Cardiac muscle cell (in vitro differentiated cells and primary cell): ENCODE measurements at regions not wholly inside any gene's neighbourhood (a gene's known extent, or its start where the extent isn't known, plus 50 kb on each side); places are given as distances from the start of the nearest gene placed in this dataset.

Experiments used
- DNase-seq, 2 donors: peaks; one replicate each; pipeline versions ENCODE4 v3.0.0 to v3.0.0-alpha.2; 2010 to 2017; ENCODE audit warnings: low read depth in 1 of 2, low spot score in 1 of 2
- H3K27ac ChIP-seq: fragments of 200-600 bp; sonication (generic); 2 replicates; pipeline ENCODE4 v1.5.1; 2016
- H3K27me3 ChIP-seq: fragments of 200-600 bp; sonication (generic); 2 replicates; pipeline ENCODE4 v1.6.0; 2016; ENCODE audit warnings: control low read depth
- H3K36me3 ChIP-seq: fragments of 200-600 bp; sonication (generic); 2 replicates; pipeline ENCODE4 v1.5.1; 2016; ENCODE audit warnings: control low read depth
- H3K4me1 ChIP-seq: fragments of 200-600 bp; sonication (generic); 2 replicates; pipeline ENCODE4 v1.8.1; 2017; ENCODE audit warnings: low read depth, mild to moderate bottlenecking, mixed run types
- H3K4me3 ChIP-seq: fragments of 200-600 bp; sonication (generic); 2 replicates; pipeline ENCODE4 v1.5.1; 2016; ENCODE audit warnings: mild to moderate bottlenecking
- H3K9me3 ChIP-seq: fragments of 200-600 bp; sonication (generic); 2 replicates; pipeline ENCODE4 v1.5.1; 2017; ENCODE audit warnings: low read depth, mild to moderate bottlenecking, control low read depth
- TF ChIP-seq, protein P1 (sequence below): IDR thresholded peaks from 2 replicates; pipeline ENCODE4 v1.5.1; 2012; ENCODE audit warnings: low read depth, mild to moderate bottlenecking, low read length

DNA sequence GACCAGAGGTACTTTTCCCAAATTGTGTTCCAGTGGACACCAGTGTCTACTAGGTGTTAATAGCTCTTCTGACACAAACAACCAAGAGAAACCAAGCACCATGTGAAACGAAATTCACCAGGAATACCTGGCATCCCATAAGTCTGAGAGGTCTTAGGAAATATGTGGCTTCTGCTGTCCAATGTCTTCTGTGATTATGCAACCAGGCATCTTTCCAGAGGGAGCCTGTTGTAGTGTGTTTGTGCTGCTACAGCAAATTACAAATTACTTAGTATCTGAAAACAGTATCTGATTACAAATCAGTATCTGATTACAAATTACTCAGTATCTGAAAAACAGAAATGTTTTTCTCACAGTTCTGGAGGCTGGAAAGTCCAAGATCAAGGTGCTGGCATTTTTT lies 133.6 kb upstream of the NPVF start:
- H3K9me3 ChIP-seq: no peaks in the 10 kb centered on the region
- no peak overlapping the region for H3K27ac ChIP-seq

DNA sequence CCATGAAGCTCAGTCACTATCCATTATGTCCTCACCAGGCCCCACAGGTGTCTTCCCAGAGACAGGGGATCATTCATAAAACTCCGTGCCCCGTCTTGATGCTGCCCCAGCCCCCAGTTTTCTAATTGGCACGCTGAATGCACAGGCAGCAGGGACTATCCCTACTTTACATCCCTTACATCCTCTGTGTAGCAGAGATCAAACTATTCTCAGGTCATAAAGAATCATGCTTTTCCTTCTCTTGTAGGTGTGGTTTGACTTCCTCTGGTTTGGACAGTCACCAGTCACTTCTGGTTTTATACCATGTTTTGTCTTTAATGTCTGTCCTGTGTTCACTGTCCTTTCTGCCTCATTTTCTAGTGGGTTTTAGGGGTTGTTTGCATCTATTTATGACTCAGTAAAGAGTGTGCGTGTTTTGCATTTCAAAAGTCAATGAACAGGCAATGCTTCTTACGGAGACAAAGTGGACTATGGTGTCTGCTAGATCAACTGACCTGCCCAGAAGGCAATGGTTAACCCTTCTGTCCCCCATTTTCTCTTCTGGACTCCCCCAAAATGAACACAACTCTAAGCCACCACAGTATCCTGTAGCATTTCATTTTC lies 140.4 kb upstream of the NPVF start:
- Histone ChIP-seq H3K9me3 (no peaks in the 10 kb centered on the region), H3K4me1 (no peaks in the 10 kb centered on the region), H3K36me3 (no peaks in the 10 kb centered on the region), H3K27me3 (no peaks in the 10 kb centered on the region), H3K4me3 (no peak overlapping the region), H3K27ac (no peak overlapping the region)
- no peak for DNase-seq
- TF ChIP-seq, protein P1, sequence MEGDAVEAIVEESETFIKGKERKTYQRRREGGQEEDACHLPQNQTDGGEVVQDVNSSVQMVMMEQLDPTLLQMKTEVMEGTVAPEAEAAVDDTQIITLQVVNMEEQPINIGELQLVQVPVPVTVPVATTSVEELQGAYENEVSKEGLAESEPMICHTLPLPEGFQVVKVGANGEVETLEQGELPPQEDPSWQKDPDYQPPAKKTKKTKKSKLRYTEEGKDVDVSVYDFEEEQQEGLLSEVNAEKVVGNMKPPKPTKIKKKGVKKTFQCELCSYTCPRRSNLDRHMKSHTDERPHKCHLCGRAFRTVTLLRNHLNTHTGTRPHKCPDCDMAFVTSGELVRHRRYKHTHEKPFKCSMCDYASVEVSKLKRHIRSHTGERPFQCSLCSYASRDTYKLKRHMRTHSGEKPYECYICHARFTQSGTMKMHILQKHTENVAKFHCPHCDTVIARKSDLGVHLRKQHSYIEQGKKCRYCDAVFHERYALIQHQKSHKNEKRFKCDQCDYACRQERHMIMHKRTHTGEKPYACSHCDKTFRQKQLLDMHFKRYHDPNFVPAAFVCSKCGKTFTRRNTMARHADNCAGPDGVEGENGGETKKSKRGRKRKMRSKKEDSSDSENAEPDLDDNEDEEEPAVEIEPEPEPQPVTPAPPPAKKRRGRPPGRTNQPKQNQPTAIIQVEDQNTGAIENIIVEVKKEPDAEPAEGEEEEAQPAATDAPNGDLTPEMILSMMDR: no peak

More for the DNA sequence above, 133.6 kb upstream of the NPVF start:
- Histone ChIP-seq H3K36me3 (no peaks in the 10 kb centered on the region), H3K4me1 (no peaks in the 10 kb centered on the region), H3K27me3 (no peaks in the 10 kb centered on the region), H3K4me3 (no peak overlapping the region)
- TF ChIP-seq, protein P1: no peak
- DNase-seq: peak in 1 of 2 donors; percentile 21

DNA sequence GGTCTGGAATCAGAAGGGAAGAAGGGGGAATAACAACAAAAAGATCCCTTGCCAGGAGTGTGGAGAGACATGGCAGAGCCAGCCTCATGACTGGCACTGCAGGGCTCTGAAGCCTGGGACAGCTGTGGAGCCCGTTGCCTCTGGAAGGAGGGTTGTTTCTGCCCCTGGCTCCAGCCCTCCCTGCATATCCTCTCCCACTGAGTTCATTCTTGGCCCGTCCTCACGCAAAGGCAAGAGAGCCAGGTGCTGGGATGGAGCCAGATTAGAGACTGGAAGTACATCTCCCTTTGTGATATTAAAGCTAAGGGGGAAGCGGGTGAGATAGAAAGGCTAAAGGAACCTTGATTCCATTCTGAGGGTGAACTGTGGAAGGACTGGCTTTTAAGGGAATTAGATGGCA lies 141.5 kb upstream of the NPVF start:
- no peaks in the 10 kb centered on the region for H3K9me3 ChIP-seq
- no peaks in the 10 kb centered on the region for H3K27me3 ChIP-seq
- no peak overlapping the region for H3K27ac ChIP-seq
- H3K4me1 ChIP-seq: no peaks in the 10 kb centered on the region
- TF ChIP-seq, protein P1: no peak
- DNase-seq: no peak
- no peak overlapping the region for H3K4me3 ChIP-seq
- no peaks in the 10 kb centered on the region for H3K36me3 ChIP-seq

DNA sequence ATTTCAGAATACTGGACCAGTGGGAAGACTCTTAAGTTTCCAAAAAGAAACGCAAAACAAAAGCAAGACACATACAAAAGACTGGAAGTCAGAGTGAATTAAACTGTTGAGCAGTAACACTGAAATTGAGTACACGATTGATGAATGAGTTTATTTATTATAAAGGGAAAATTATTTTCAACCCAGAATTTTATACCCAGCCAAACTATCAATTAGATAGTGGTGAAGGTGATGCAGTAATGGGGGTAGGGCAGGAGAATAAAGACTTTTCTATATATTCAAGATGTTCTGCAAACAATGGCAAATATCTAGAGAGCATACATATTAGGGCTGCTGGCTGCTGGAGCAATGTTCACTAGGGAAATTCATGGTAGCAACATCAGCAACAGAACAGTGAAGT lies 143.7 kb upstream of the NPVF start:
- TF ChIP-seq, protein P1: no peak
- DNase-seq: no peak
- no peaks in the 10 kb centered on the region for H3K27me3 ChIP-seq

DNA sequence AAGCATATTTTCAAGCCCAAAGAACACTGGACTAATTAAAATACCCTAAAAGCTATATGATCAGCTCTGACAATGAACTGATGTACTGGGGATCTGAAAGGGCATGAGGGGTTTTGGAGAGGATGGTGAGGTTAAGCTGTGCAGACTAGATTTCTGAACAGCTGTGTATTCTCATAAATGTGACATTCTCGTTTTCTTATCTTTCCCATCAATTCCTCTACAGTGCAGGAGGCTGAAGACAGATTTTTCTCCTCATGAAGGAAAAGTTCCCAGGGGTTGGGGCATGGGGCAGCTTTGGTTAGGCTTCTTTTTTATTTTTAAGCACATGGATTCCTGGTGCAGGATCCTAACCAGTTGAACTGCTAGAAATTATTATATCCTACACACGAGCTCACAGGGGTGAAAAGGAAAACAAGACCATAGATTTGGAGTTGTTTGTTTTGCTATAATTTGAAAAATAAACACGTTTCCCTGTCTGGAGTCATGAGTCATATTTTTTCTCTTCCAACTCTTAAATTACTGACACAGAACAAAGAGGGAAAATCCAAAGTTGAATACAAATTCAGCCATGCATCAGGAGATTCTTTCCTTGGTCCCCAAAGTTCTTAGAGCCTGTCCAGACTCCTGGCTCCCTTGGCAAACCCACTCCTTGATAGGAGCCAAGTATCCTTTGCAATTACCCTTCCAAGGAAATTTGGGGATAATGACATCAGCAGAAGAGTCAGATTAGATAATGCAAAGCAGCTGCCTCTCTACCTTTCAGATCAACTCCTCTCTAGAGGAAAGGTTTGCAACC lies 147.7 kb upstream of the NPVF start:
- Histone ChIP-seq H3K27ac (no peak overlapping the region), H3K4me3 (no peak overlapping the region), H3K36me3 (no peaks in the 10 kb centered on the region), H3K4me1 (no peaks in the 10 kb centered on the region), H3K9me3 (no peaks in the 10 kb centered on the region), H3K27me3 (no peaks in the 10 kb centered on the region)
- DNase-seq: no peak
- TF ChIP-seq, protein P1: no peak

More for the DNA sequence above, 143.7 kb upstream of the NPVF start:
- Histone ChIP-seq H3K4me1 (no peaks in the 10 kb centered on the region), H3K9me3 (no peaks in the 10 kb centered on the region), H3K27ac (no peak overlapping the region), H3K4me3 (no peak overlapping the region), H3K36me3 (no peaks in the 10 kb centered on the region)
